CD4-positive, alpha-beta T cell treated with Interleukin-2 at 100 ng/mL for 4 hours (primary cell): ENCODE measurements at regions not wholly inside any gene's neighbourhood (a gene's known extent, or its start where the extent isn't known, plus 50 kb on each side); places are given as distances from the start of the nearest gene placed in this dataset.

Source experiments
- DNase-seq: peaks from one replicate; pipeline ENCODE4 v3.0.0-alpha.2; 2020; ENCODE audit warnings: low spot score

DNA sequence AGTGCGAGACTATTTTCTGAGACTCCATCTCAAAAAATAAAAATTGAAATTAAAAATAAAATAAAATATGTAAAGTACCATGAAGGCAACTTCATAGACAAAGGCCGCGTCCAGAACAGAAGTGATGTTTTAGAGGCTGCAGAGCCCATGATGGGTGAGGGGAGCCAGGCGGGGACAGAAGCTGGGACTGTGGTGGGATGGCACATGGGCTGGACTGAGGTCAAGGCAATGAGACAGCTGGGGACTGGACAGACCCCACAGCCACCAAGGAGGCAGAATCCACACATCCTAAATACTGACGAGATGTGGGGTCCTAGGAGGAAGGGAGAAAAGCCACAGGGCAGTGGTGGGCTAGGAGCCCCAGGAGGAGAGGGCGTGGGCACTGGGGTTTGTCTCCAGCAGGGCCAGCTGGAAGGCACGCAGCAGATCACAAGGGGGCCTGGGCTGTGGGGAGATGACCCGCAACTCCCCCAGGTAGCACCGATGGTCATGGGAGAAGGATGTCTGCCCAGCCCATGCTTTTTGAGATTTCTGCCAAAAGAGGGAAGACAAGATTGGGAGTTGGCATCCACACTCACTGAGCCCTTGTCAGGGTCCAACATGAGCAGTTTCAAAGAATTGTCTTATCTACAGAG lies 74.3 kb downstream of the KCNF1 start:
- DNase-seq: no peak

GRCh38 chr2:10987439-10987838 lies 75.7 kb downstream of the KCNF1 start:
- no peak for DNase-seq

DNA sequence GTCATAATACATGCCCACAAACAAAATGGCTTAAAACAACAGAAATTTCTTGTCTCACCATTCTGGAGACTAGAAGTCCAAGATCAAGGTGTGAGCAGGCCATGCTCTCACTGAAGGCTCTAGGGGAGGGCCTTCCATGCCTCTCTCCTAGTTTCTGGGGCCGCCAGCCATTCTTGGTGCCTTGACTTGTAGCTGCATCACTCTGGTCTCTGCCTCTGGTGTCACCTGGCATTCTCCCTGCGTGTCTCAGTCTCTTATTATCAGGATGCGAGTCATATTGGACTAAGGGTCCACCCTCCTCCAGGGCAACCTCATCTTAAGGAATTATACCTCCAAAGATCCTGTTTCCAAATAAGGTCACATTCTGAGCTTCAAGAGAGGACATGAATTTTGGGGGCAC lies 76.1 kb downstream of the KCNF1 start:
- DNase-seq: no peak

- no peak for DNase-seq
These were observed 77.4 kb downstream of the KCNF1 start for GRCh38 chr2:10989151-10989550.

DNA sequence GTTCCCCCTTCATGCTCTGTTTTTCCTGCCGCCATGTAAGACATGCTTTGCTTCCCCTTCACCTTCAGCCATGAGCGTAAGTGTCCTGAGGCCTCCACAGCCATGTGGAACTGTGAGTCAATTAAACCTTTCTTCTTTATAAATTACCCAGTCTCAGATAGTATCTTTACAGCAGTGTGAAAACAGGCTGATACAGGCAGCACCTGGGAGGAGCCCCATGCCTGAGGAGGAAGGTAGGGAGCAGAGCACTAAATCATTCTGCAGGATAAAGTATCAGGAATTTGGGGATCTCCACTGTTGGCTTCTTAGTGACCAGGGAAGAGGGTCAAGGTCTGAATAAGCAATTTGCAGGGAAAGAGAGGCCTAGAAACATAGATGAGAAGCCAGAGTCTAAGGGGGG lies 78.0 kb downstream of the KCNF1 start:
- DNase-seq: no peak

- DNase-seq: no peak
These were observed 78.9 kb downstream of the KCNF1 start for GRCh38 chr2:10990561-10991111.

- DNase-seq: no peak
These were observed 80.5 kb downstream of the KCNF1 start for GRCh38 chr2:10992023-10992791.

DNA sequence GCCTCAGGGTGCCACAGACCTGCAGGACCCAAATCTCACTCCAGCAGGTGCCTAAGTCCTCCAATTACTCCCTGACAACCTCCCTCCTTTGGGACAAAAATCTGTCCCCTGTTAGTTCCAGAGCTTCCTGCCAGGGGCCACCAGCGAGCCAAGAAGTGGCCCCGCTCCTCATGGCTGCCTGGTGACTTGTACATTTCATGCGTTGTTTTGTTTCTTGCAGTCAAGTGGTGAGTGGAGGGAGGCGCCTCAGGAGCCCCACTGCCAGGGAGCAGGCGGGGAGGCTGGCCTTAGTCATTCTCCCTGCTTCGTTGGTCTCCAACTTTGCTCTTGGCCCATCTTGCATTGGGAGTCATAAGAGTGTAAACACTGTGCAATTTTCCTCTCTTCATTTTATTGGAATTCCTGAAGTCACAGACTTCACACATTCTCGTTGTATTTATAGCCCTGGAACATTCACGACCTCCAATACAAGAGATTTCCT lies 81.3 kb downstream of the KCNF1 start:
- no peak for DNase-seq

DNA sequence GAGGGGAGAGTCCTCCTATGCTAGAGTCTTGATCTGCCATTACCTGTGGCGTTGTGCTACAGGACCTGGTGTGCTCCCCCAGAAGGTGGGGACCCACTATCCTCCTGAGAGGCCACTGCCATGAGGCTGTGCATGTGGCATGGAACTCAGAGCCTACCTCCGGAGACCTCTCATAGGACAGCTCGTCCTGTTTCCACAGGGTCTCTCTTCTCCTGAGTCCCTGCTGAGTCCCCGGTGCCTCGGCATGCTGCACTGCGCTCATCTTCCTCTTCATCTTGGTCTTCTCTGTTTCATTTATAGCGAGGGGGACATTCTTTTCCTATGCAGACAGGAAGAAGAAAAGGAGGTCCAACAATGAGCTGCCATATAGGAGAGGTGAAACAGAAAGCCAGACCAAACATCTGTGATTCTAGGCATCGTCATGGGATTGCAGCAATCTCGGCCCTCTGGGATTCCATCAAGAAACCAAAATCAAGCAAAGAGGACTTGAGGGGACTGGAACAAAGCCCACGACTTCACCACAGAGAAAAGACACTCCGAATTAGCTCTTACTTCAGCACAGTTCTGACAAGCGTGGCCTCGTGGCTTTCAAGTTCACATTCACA lies 83.7 kb downstream of the KCNF1 start:
- no peak for DNase-seq

- no peak for DNase-seq
These were observed 92.5 kb downstream of the KCNF1 start for GRCh38 chr2:11004199-11004598.

DNA sequence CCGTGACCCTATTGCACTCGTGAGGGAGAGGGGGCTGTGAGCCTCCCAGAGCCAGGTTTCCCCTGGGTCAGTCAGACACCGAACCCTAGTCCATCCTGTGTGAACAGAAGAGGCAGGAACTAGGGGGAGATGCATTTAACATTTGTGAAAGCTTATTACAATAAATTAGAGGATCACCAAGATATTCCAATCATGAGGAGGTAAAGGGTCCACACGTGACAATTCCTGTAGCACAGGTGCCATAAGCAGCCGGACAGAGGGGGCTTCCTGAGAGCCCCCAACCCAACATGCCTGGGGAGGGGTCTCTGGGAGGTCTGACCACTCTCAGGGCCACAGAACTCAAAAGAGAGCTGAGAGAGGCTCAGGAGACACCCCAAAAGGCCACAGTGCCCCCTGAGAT lies 93.3 kb downstream of the KCNF1 start:
- no peak for DNase-seq

GRCh38 chr2:11006191-11006590 lies 94.5 kb downstream of the KCNF1 start:
- no peak for DNase-seq

DNA sequence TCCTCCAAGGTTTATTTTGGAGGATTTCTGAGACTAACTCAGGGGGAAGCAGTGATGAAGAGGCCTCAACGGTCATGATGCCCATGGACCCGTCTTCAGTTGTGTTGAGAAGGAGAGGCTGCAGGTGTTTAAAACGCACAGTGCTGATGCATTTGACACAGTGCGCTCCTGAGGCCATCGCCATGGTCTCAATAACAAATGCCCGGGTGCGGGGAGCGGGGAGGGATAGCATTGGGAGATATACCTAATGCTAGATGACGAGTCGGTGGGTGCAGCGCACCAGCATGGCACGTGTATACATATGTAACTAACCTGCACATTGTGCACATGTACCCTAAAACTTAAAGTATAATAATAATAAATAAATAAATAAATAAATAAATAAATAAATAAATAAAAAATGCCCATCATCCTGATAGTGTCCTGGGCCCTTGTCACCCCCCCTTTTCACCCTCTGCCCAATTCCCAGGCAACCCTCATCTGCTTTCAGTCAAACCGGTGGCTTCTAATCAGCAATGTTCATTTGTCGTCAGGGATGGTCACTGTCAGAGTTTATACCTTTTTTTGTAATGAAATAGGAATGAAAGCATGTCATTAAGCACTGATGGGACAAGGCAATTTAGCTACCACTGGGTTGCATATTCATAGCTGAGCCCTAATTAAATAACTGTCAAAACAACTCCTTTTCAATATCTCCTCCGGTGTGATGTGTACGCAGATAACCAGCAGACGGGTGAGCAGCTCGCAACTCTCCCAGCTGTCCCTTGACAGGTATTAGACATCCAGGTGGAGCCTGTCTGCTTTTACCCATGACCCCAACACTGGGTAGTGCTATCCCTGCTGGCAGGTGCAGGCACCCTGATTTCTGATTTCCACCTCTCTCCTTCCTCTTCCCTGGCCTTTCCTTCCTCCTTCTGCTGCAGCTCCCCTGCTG lies 95.9 kb downstream of the KCNF1 start:
- DNase-seq: no peak

GRCh38 chr2:11008773-11009172 lies 97.0 kb downstream of the KCNF1 start:
- DNase-seq: no peak

DNA sequence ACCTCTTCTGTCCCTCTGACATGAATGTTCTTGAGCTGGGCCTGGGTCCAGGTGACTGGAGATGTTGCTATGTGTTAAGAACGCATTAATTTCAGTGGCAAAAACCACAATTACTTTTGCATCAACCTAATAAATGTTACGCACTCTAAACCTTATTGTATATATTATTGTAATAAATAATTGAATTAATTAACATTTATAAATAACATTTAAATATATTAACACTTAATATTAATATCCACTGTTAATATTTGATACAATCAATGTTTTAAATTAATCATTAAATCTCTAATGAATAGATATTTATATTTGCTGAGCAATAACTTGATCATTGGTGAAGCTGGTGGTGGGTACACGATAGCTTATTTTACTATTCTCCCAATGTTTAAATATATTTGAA lies 97.4 kb downstream of the KCNF1 start:
- DNase-seq: no peak

DNA sequence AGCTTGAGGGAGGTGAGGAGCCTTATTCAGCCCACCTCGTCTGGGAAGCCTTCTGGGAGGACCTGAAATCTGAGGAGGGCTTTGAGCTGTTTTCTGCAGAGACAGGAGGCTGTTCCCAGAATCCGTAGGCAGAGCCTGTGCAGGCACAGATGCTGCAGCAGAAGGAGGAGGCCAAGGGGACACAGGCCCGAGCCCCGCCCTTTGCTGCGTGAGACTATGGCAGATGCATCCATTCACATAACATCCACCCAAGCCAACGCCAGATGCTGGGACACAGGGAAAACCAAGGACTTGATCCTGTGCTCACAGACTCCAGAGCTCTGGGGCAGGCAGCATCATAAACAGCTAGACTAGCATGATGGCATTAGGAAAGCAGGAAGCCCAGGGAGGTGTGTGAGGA lies 98.2 kb downstream of the KCNF1 start:
- no peak for DNase-seq

GRCh38 chr2:11011359-11011758 lies 99.6 kb downstream of the KCNF1 start:
- no peak for DNase-seq

- DNase-seq: no peak
These were observed 100.5 kb downstream of the KCNF1 start for GRCh38 chr2:11012131-11012693.

GRCh38 chr2:11013196-11013595 lies 101.5 kb downstream of the KCNF1 start:
- no peak for DNase-seq

DNA sequence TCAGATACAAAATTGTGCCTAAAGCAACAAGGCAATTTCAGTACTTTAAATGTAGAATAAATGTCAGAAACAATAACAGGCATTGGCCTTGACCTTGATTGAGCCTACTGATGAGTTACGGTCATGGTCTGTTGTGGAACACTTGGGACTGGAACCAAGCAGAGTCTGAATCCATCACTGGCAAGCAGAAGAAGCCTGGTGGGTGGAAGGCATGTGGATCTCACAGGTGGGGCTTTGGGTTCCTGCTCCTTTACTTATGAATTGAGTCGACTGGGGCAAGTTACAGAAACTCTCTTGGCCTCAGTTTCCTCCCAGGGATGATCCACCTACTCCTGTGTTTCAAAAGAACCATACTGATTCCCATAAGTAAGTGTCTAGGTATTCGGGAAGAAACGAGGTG lies 102.3 kb downstream of the KCNF1 start:
- no peak for DNase-seq

DNA sequence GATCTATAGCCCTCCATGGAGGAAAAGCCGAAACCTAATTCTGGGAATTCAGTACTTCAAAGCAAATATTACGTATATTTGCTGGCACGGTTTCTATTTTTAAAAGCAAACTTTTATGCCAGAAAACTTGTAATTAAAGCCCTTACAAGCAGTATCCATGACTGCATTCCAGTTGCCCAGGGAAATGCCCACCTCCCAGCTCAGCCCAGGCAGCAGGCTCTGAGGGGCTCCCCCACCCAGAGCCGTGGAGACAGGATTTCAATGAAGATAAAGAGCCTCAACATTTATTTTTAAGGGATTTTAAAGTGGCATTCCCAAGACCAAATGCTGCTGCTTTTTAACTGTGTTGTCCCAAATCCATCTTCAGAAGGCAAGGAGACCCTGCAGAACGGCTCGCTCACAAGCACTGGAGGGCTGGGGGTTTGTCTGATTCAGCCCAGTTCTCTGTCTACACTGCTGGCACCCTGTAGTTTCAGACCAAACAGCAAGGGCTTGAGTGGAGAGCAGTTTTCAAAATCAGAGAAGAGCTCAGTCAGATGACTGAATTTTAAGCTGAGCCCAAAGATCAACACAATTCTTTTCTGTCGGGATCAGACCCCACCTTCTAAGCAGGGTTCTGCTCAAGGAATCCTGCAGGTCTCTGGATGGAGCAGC lies 105.1 kb downstream of the KCNF1 start:
- no peak for DNase-seq
